ENCODE measurements at regions not wholly inside any gene's neighbourhood (a gene's known extent, or its start where the extent isn't known, plus 50 kb on each side); places are given as distances from the start of the nearest gene placed in this dataset.

- TF ChIP-seq, protein P1, sequence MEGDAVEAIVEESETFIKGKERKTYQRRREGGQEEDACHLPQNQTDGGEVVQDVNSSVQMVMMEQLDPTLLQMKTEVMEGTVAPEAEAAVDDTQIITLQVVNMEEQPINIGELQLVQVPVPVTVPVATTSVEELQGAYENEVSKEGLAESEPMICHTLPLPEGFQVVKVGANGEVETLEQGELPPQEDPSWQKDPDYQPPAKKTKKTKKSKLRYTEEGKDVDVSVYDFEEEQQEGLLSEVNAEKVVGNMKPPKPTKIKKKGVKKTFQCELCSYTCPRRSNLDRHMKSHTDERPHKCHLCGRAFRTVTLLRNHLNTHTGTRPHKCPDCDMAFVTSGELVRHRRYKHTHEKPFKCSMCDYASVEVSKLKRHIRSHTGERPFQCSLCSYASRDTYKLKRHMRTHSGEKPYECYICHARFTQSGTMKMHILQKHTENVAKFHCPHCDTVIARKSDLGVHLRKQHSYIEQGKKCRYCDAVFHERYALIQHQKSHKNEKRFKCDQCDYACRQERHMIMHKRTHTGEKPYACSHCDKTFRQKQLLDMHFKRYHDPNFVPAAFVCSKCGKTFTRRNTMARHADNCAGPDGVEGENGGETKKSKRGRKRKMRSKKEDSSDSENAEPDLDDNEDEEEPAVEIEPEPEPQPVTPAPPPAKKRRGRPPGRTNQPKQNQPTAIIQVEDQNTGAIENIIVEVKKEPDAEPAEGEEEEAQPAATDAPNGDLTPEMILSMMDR (IDR thresholded peaks at IDR 0.05), result no peak
- no peak for TF ChIP-seq POLR2AphosphoS5 (IDR thresholded peaks at IDR 0.05)
These were observed 115.7 kb downstream of the SPATA31D1 start for GRCh38 chr9:82104252-82104651.

Data from suprapubic skin (tissue), 3 donors.